Left lung (tissue), 4 donors: ENCODE measurements at regions not wholly inside any gene's neighbourhood (a gene's known extent, or its start where the extent isn't known, plus 50 kb on each side); places are given as distances from the start of the nearest gene placed in this dataset.

Experiments
- ATAC-seq: fragments of 200-7000 bp; cut with Tn5 transposase; one replicate; pipeline ENCODE4 v1.9.1; 2020; ENCODE audit warnings: moderate library complexity
- DNase-seq, 4 donors: peaks; one replicate each; pipeline ENCODE4 v3.0.0-alpha.2; 2013 to 2020
- H3K27ac ChIP-seq, 2 donors: fragments of 200-600 bp; sonication (generic) in 1 of 2; one replicate each; pipeline versions ENCODE4 v1.5.0 to v1.8.0; 2020 to 2021
- H3K27me3 ChIP-seq, 2 donors: fragments of 200-600 bp; sonication (generic) in 1 of 2; one replicate each; pipeline versions ENCODE4 v1.5.0 to v1.8.0; 2020 to 2021
- H3K36me3 ChIP-seq, 2 donors: fragments of 200-600 bp; sonication (generic) in 1 of 2; one replicate each; pipeline versions ENCODE4 v1.5.0 to v1.8.0; 2020 to 2021
- H3K4me1 ChIP-seq, 2 donors: fragments of 200-600 bp; one replicate each; pipeline ENCODE4 v1.8.0; 2021
- H3K4me3 ChIP-seq, 2 donors: fragments of 200-600 bp; sonication (generic) in 1 of 2; one replicate each; pipeline versions ENCODE4 v1.5.0 to v1.8.0; 2020 to 2021; ENCODE audit warnings: mild to moderate bottlenecking in 1 of 2
- H3K9me3 ChIP-seq, 2 donors: fragments of 200-600 bp; sonication (generic) in 1 of 2; one replicate each; pipeline versions ENCODE4 v1.5.0 to v1.8.0; 2020 to 2021
- intact Hi-C, 2 donors: fragments of 100-400 bp; cut with DNase I; formaldehyde crosslinking; loops; one replicate each; pipeline versions ENCODE4 v1.11.2 to v1.14.2; 2022
- TF ChIP-seq, protein P1 (sequence below), 2 donors: fragments of 200-600 bp; sonication (generic) in 1 of 2; IDR thresholded peaks; one replicate each; pipeline versions ENCODE4 v1.5.0 to v1.8.0; 2021; ENCODE audit warnings: antibody characterized with exemption in 2 of 2
- donor health status: DM: no; HTN: yes; CAD: no.
- donor health status: DM: no; HTN: no; CAD: no.

- DNase-seq (no peak), ATAC-seq (peak; percentile 14)
- H3K4me3 ChIP-seq: no peak overlapping the region
- no peaks in the 10 kb centered on the region for H3K36me3 ChIP-seq
- TF ChIP-seq, protein P1, sequence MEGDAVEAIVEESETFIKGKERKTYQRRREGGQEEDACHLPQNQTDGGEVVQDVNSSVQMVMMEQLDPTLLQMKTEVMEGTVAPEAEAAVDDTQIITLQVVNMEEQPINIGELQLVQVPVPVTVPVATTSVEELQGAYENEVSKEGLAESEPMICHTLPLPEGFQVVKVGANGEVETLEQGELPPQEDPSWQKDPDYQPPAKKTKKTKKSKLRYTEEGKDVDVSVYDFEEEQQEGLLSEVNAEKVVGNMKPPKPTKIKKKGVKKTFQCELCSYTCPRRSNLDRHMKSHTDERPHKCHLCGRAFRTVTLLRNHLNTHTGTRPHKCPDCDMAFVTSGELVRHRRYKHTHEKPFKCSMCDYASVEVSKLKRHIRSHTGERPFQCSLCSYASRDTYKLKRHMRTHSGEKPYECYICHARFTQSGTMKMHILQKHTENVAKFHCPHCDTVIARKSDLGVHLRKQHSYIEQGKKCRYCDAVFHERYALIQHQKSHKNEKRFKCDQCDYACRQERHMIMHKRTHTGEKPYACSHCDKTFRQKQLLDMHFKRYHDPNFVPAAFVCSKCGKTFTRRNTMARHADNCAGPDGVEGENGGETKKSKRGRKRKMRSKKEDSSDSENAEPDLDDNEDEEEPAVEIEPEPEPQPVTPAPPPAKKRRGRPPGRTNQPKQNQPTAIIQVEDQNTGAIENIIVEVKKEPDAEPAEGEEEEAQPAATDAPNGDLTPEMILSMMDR (IDR thresholded peaks at IDR 0.05): no peak
- peaks cover 0 to 6% of the 10 kb centered on the region in 2 donors for H3K9me3 ChIP-seq
- H3K27ac ChIP-seq: no peak overlapping the region
- no peaks in the 10 kb centered on the region for H3K4me1 ChIP-seq
- no peaks in the 10 kb centered on the region for H3K27me3 ChIP-seq
- intact Hi-C loops: no loop called here
These were observed 793.3 kb upstream of the SOX9 start for GRCh38 chr17:71327376-71328059.

- ATAC-seq (peak; percentile 75), DNase-seq (no peak)
- TF ChIP-seq, protein P1 (IDR thresholded peaks at IDR 0.05): no peak
These were observed 791.3 kb upstream of the SOX9 start for GRCh38 chr17:71329310-71330098.

DNA sequence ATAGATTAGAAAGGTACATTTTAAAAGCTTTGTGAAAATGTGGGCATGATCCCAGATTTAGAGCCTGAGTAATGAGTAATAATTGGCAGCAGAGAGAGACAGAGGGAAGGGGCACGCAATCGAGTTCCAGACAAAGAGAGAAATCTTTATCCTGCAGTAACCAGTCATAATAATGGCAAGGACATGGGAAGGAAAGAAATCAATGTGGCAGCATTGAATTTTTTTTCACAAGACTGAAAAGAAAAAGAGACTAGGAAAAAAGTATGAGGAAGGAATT, 790.8 kb upstream of the SOX9 start:
- DNase-seq: peak in 1 of 4 donors; percentile 24
- H3K27ac ChIP-seq: no peak overlapping the region
- intact Hi-C loops: no loop called here
- H3K9me3 ChIP-seq: no peaks in the 10 kb centered on the region
- ATAC-seq: no peak
- no peaks in the 10 kb centered on the region for H3K36me3 ChIP-seq
- TF ChIP-seq, protein P1 (IDR thresholded peaks at IDR 0.05): no peak
- no peaks in the 10 kb centered on the region for H3K4me1 ChIP-seq
- H3K4me3 ChIP-seq: no peak overlapping the region
- H3K27me3 ChIP-seq: no peaks in the 10 kb centered on the region

More at GRCh38 chr17:71329310-71330098, 791.3 kb upstream of the SOX9 start:
- intact Hi-C loops: no loop called here
- no peaks in the 10 kb centered on the region for H3K27me3 ChIP-seq
- no peak overlapping the region for H3K27ac ChIP-seq
- H3K4me3 ChIP-seq: no peak overlapping the region
- no peaks in the 10 kb centered on the region for H3K9me3 ChIP-seq
- no peaks in the 10 kb centered on the region for H3K36me3 ChIP-seq
- no peaks in the 10 kb centered on the region for H3K4me1 ChIP-seq

DNA sequence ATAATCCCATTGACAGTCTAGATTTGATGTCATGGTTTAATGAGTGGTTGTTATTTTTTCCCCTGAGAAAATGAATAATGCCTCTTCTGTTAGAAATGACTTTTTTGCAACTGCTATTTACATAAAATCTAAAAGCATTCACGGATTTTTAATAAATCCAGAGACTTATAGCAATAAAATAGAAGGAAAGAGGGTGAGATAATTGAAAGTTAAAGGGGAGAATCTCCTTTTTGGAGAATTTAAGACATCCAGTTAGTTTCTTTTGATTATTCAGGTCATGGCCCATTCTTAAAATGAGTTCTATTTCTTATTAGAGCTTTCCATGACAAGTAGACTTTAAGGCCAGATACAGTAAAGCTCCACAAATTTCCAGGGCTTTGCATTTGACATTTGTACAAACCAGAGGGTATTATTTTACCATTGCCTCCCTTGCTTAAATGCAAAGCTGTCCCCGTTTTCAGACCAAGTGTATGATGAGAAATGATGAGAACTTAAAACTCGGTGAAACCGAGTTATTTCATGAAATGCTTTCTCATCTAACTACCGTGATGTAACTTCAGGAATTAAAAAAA, 789.0 kb upstream of the SOX9 start:
- no peak for ATAC-seq
- DNase-seq: no peak

More for the DNA sequence above, 789.0 kb upstream of the SOX9 start:
- Histone ChIP-seq H3K36me3 (no peaks in the 10 kb centered on the region), H3K4me3 (no peak overlapping the region), H3K27ac (no peak overlapping the region), H3K9me3 (no peaks in the 10 kb centered on the region), H3K4me1 (no peaks in the 10 kb centered on the region), H3K27me3 (no peaks in the 10 kb centered on the region)
- intact Hi-C loops: no loop called here
- TF ChIP-seq, protein P1 (IDR thresholded peaks at IDR 0.05): no peak
